ENCODE measurements at regions not wholly inside any gene's neighbourhood (a gene's known extent, or its start where the extent isn't known, plus 50 kb on each side); places are given as distances from the start of the nearest gene placed in this dataset.

DNA sequence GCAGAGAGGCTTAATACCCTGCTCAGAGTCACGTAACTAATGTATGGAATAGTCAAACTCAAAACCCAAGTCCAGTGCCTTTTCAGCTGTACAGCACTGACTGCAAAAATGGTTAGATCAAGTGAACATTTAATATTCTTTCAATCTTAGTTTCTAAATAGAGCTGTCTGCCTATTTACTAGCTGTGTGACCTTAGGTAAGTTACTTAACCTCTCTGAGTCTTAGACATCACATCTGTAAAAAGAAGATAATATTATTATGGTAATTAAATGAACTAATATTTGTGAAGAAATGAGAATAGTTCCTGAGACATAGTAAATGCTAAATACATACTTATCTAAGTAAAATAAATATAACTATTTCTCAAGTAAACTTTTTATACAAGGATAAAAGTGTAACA is 235.5 kb downstream of the SAMD5 start:
- no peak for DNase-seq (ENCODE audit: low read depth)
- no peak for TF ChIP-seq CTCF (IDR thresholded peaks at IDR 0.05; ENCODE audit: control insufficient read depth, extremely low read depth, insufficient read depth)
- no peak overlapping the region for H3K4me3 ChIP-seq (ENCODE audit: low read depth, low read length)

- TF ChIP-seq CTCF (IDR thresholded peaks at IDR 0.05; ENCODE audit: control insufficient read depth, extremely low read depth, insufficient read depth): no peak
- no peak overlapping the region for H3K4me3 ChIP-seq (ENCODE audit: low read depth, low read length)
- DNase-seq (ENCODE audit: low read depth): no peak
Observed at GRCh38 chr6:147749331-147749730, 240.8 kb downstream of the SAMD5 start.

- DNase-seq (ENCODE audit: low read depth): no peak
- no peak overlapping the region for H3K4me3 ChIP-seq (ENCODE audit: low read depth, low read length)
- TF ChIP-seq CTCF (IDR thresholded peaks at IDR 0.05; ENCODE audit: control insufficient read depth, extremely low read depth, insufficient read depth): no peak
Observed at GRCh38 chr6:147750413-147750812, 241.9 kb downstream of the SAMD5 start.

DNA sequence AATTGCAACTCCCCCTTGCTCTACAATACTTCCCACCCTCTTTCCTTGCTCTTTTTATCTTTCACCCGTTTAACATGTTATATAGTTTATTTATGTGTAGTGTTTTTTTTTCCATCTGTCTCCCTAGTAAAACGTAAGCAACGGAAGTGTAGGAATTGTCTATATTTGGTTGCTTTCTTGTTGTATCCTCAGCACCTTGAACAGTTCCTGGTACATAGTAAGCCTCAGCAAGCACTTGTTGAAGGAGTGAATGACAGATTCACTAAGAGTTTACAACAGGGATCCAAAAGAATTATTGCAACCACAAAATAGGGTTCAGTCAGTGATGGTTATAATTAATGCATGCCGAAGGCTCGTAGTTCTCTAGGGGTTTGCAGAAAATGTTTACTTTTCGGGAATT is 242.7 kb downstream of the SAMD5 start:
- no peak for DNase-seq (ENCODE audit: low read depth)
- no peak for TF ChIP-seq CTCF (IDR thresholded peaks at IDR 0.05; ENCODE audit: control insufficient read depth, extremely low read depth, insufficient read depth)
- no peak overlapping the region for H3K4me3 ChIP-seq (ENCODE audit: low read depth, low read length)

DNA sequence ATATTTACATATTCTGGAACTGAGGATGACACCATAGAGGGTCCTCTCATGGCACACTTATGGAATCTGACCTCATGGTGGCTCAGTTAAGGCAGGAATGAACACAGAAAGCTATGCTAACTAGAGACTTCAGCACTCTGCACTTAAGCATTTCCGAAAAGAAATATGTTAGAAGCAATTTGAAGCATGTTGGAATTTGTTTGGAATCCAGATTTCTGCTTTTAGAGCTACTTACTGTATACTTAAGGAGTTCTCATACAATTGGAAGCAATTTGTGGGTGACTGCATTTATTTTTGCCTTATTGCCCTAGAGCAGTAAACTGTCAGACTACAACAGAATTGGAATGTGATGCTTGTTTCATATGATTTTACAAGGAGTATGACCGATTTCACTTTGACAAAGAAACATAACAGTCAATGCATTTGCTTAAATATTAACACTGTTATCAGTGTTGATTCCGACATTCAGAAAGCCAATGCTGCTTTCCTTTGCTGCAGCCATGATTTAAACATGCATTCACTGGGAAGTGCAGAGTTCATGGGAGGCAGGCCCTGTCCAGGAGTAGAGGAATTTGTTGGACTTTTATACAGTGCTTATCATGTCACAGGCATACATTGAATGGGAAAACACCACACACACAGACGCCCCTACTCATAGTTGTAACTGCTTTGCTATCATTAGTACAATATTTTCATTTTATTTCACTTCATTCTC is 244.4 kb downstream of the SAMD5 start:
- no peak overlapping the region for H3K4me3 ChIP-seq (ENCODE audit: low read depth, low read length)
- TF ChIP-seq CTCF (IDR thresholded peaks at IDR 0.05; ENCODE audit: control insufficient read depth, extremely low read depth, insufficient read depth): no peak
- DNase-seq (ENCODE audit: low read depth): no peak

DNA sequence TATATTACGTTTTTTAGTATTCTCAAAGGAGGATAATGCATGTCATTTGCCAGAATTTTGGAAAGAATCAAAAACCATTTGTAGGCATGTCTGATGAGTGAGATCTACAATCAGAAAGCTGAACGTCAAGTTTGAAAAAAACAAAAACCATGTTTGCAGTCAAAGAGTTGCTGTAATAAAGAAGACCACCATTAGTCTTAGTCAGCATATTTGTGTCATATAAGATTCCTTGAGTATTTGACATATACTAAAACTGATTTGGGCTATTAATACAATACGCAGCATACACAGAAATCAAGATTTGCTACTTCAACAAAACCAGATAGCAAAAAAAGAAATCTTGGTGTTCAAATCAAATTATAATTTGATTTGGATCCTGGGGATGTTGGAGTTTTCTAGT is 247.5 kb downstream of the SAMD5 start:
- no peak for DNase-seq (ENCODE audit: low read depth)
- no peak overlapping the region for H3K4me3 ChIP-seq (ENCODE audit: low read depth, low read length)
- no peak for TF ChIP-seq CTCF (IDR thresholded peaks at IDR 0.05; ENCODE audit: control insufficient read depth, extremely low read depth, insufficient read depth)

DNA sequence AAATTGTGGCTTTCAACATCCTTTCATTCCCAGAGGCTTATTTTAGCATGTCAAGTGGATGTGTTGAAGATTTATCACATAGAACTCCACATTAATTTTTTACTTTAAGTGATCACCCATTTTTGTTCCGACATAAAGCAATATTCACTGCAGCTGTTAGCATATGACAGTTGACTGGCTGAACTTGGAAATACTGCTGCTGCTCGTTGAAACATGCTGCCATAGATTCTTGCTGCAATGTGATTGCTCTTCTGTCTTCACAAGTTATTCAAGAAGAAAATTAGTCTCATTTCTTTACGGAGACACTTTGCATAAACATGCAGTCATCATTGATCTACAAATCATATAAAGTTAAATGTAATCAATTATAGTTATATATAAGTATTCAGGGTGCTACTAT is 248.4 kb downstream of the SAMD5 start:
- no peak for DNase-seq (ENCODE audit: low read depth)
- TF ChIP-seq CTCF (IDR thresholded peaks at IDR 0.05; ENCODE audit: control insufficient read depth, extremely low read depth, insufficient read depth): no peak

More for the DNA sequence above, 248.4 kb downstream of the SAMD5 start:
- no peak overlapping the region for H3K4me3 ChIP-seq (ENCODE audit: low read depth, low read length)

All from LNCaP clone FGC (cell line).